HG02571 (cell line): ENCODE measurements at regions not wholly inside any gene's neighbourhood (a gene's known extent, or its start where the extent isn't known, plus 50 kb on each side); places are given as distances from the start of the nearest gene placed in this dataset.

Experiments used
- ATAC-seq: cut with Tn5 transposase; IDR thresholded peaks from one replicate; pipeline ENCODE4 v1.9.1; 2021; ENCODE audit warnings: mild to moderate bottlenecking, moderate library complexity; ENCODE audit not compliant: unreplicated experiment

DNA sequence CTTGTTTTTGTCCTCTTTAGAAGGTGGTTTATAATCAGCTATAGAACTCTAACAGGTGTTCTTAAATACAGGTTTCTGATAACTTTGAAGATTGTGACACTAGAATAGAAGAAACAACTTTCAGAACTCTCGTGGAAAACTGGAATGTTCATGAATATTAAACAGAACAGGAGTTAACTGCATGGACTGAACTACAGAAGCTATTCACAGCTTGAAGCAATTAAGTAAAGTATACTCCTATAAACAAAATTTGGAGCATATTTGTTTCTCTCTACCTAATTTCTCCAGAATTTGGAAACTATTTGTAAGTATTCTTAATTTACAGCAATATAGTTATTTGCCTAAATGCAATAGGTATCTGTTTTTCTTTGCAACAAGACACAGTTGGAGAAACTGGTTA, 824.8 kb downstream of the ADGRL2 start:
- no peak for ATAC-seq

- ATAC-seq, result no peak
Observed at GRCh38 chr1:82621076-82621475, 820.3 kb downstream of the ADGRL2 start.

GRCh38 chr1:82614090-82614489, 813.4 kb downstream of the ADGRL2 start:
- no peak for ATAC-seq

DNA sequence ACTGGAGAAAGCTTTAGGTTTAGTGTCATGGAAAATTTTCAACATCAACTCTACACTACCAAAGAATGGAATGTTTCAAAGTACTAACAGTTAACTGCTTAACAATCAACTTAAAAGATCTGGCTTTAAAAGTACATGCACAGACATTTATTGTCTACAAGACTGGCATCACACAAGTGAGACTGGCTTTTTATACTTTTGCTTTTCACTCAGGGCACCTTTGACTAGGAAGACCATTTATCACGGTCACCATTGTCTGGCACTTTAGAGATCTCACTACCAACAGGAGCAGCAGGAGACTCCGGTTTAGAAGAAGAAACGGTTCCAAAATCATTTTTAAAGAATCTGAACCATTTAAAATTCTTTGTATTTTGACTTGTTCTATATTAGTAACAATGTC, 812.3 kb downstream of the ADGRL2 start:
- ATAC-seq, result no peak

GRCh38 chr1:82606546-82606945, 805.8 kb downstream of the ADGRL2 start:
- no peak for ATAC-seq

DNA sequence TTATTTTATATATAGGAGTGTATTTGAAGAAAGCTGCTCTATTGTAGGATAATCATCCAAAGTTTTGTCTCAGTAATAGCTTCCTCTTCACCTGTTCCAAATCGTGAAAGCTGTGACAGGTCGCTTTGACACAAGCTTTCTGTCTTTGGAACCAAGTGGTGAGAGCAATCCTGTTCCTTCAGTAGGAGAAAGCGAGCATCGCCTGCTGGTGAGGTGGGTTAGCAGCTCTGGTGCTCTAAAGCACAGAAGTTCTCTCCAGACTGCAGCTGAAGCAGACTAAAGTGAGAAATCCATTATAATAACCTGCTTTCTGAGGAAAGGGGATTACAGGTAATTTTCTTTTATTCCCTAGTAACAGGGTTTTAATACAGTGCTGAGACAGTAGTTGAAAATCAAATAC, 803.8 kb downstream of the ADGRL2 start:
- ATAC-seq, result no peak

GRCh38 chr1:82600314-82600713, 799.6 kb downstream of the ADGRL2 start:
- ATAC-seq, result no peak

DNA sequence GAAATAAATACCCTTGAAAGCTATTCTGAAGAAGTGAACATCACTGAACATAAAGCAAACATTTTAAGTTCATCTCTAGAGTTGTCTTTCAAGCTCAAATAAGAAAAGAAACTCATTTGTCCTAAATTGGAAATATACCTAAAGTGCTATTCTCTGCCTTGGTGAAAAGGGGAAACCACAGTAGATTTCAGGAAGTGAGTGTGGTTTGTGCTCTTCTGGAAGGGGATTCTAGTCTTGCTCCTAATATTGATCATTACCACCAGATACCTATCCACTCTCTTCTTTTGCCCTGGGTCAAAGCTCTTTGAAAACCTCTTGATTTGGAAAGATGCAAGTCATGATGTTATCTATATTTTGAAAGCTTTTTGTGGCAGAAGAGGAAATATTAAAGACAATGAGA, 798.1 kb downstream of the ADGRL2 start:
- no peak for ATAC-seq

GRCh38 chr1:82598337-82598736, 797.6 kb downstream of the ADGRL2 start:
- no peak for ATAC-seq

DNA sequence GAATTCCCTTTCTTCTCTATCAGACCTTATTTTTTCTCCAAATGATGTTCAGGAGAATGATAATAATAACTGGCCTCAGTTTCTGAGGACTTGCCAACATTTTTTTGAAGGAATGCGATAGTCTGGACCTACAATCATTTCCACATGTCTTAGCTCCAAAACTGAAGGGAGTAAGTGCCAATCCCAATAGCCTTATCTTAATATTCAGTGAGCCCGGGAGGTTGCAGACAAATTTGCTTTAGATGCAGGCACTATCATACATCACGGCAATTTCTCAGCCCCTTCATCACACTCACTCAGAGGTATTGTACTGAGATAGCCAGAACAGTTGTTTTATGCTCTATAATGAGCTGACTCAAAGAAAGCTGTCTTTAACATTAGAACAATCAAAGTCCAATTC, 796.9 kb downstream of the ADGRL2 start:
- ATAC-seq, result no peak

GRCh38 chr1:82597141-82597540, 796.4 kb downstream of the ADGRL2 start:
- no peak for ATAC-seq

DNA sequence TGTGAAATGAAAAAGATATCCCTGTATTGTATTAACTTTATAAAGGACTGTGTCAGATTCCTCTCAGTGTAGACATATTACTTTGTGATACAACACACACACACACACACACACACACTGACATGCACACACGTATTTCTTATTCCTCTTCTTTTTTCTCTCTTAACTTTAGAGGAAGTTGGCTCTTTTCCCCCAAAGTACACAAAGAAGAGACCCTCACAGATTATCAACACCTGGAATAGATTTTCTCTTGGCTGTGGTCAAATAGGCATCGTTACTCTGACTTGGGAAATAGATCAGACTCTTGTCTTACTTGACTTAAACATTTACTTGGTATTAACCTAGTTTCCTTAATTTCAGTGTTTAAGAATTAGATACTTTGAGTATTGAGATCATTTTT, 792.8 kb downstream of the ADGRL2 start:
- no peak for ATAC-seq

DNA sequence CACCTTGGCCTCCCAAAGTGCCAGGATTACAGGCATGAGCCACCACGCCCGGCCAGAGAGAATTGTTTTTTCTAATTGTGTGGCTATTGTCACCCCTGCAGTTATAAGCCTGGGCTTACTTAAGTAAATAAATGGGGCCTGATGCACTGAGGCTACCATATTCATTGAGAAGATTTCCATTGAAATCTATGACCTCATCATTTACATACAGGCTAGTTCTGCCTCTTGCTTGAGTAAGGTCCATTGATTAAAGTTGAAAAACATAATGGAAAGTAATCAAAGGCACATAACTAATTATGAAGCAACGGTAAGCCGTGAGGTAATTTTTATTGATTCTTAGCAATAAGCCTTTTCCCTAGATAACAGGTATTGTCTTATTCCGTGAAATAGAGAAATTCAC, 788.9 kb downstream of the ADGRL2 start:
- no peak for ATAC-seq

GRCh38 chr1:82587371-82587770, 786.6 kb downstream of the ADGRL2 start:
- ATAC-seq, result no peak

DNA sequence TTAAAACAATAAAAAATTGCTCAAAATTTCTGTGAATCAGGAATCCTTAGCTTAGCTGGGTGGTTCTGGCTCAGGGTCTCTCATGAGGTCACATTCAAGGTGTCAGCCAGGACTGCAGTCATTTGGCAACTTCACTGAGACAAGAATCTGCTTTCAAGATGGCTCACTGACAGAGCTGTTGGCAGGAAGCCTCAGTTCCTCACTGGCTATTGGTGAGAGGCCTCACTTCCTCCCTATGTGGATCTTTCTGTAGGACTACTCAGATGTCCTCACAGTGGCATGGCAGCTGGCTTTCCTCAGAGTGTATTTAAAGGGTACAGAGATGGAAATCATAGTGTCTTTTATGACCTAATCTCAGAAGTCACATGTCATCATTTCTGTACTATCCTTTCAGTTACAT, 785.7 kb downstream of the ADGRL2 start:
- ATAC-seq, result no peak

- no peak for ATAC-seq
Observed at GRCh38 chr1:82582347-82582746, 781.6 kb downstream of the ADGRL2 start.

GRCh38 chr1:82578086-82578726, 777.5 kb downstream of the ADGRL2 start:
- ATAC-seq, result no peak

DNA sequence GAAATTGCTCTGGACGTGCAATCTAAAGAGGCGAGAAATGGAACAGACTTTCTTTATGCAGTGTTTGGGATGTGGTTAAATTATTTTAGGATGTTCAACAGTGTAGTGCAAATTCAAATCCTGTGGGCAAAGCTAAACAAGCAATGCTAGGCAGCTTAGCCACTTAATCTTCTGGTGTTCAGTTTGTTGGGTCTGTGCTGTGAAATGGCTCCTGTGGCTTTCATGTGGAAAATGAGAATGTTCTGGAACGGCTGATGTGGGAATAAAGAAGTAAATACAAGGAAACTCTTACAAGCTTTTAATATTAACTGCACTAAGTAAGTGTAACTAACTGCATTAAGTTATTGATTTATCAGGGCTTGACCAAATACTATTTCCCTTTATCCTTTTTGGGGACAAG, 766.6 kb downstream of the ADGRL2 start:
- ATAC-seq, result no peak

- no peak for ATAC-seq
Observed at GRCh38 chr1:82565546-82565945, 764.8 kb downstream of the ADGRL2 start.

- no peak for ATAC-seq
Observed at GRCh38 chr1:82565146-82565545, 764.4 kb downstream of the ADGRL2 start.

- ATAC-seq, result no peak
Observed at GRCh38 chr1:82564333-82564732, 763.6 kb downstream of the ADGRL2 start.

GRCh38 chr1:82562448-82562847, 761.7 kb downstream of the ADGRL2 start:
- ATAC-seq, result no peak

GRCh38 chr1:82560566-82560965, 759.8 kb downstream of the ADGRL2 start:
- no peak for ATAC-seq
